CD4-positive, alpha-beta T cell treated with Interferon alpha-2 for 1 hour (primary cell): ENCODE measurements at regions not wholly inside any gene's neighbourhood (a gene's known extent, or its start where the extent isn't known, plus 50 kb on each side); places are given as distances from the start of the nearest gene placed in this dataset.

Source experiments
- DNase-seq, 2 donors: peaks; one replicate each; pipeline ENCODE4 v3.0.0-alpha.2; 2020 to 2022

DNA sequence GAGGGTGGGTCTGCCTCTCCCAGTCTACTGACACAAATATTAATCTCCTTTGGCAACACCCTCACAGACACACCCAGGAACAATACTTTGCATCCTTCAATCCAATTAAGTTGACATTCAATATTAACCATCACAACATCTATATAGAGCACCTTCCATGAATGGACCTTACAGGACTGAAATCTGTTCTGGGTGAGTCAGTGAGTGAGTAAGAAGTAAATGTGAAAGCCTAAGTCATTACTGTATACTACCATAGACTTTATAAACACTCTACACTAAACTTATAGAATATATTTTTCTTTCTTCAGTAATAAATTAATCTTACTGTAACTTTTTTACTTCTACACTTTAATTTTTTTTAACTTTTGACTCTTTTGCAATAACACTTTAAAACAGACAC lies 993.8 kb upstream of the MAP3K7 start:
- no peak for DNase-seq

DNA sequence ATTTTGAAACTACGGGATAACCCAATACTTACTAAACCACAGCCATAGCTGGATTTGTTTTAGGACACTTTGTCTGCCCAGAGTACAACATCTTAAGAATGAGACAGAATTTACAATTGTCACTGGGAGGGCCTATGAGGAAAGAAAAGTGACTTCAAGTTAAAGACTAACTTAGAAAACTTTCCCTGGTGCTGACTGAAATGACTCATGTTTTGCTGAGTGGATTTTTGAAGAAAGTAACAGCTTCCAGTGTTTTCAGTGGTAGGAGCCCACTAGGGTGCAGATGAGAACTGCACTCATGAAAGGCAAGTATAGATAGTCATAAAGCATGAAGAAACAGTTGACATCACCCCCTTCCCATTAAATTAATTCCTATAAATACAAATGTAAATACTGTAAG lies 988.2 kb upstream of the MAP3K7 start:
- DNase-seq: no peak

DNA sequence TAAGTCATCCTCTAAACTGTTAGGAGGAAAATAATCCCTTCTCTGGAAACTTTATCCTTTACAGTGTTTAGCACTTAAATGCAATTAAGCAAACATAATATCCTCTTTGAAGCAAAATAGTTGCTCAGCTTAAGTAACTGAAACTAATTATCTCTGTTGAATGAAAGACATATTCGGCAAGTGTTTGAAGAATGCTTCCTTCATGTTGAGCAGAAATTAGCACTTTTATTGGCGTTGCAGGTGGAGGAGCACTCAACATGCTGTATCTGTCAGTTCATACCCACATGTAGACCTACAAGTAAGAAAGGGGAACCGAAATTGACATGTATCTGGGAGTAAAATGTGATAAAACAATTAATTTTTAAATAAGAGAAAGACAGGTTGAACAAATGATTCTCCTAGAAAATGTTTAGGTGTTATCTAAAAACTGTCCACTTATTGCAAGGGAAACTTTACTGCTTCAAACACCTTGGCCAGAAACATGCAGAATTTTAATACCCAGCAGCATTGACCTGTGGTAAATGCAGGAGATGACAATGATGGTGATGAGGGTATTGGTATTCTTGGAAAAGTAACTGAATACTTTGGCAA lies 987.0 kb upstream of the MAP3K7 start:
- no peak for DNase-seq

DNA sequence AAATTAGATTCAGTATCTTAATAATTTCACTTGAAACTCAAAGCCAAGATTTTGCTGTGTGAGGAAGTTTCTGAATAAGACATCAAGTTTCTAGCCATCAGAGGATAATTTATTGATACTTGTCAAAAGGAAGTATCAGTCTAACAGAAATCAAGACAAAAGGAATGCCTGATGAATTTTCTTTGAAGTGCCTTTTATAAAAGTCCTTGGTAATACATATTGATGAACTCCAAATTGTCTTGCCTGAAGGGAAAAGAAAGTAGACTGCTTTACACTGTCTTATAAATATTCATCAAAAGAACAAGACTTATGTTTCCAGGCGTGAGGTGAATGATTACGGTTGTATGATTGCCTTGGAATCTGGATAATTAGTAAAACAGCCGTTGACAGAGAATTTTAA lies 986.0 kb upstream of the MAP3K7 start:
- no peak for DNase-seq

GRCh38 chr6:91569071-91569470 lies 982.2 kb upstream of the MAP3K7 start:
- no peak for DNase-seq

GRCh38 chr6:91566467-91566866 lies 979.6 kb upstream of the MAP3K7 start:
- DNase-seq: no peak

DNA sequence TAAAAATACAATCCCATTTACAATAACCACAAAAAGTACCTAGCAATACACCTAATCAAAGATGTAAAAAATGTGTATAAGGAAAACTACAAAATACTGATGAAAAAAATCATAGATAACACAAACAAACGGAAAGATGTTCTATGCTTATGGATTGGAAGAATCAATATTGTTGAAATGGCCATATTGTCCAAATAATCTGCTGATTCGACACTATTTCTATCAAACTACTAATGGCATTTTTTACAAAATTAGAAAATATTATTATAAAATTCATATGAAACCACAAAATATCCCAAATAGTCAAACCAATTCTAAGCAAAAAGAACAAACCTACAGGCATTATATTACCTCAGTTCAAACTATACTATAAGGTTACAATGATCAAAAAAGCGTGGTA lies 978.3 kb upstream of the MAP3K7 start:
- no peak for DNase-seq

DNA sequence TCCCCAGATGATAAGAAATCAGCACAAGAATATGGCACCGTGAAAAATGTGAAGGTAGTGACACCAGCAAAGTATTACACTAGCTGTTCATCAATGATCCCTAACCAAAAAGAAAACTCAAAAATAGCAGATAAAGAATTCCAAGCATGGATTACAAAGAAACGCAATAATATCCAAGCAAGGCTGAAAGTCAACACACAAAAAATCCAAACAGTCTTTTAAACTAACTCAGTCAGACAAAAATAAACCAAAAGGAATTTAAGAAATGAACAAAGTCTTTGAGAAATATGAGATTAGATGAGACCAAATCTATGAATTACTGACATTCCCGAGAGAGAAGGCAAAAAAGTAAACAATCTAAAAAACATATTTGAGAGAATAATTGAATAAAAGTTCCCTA lies 976.1 kb upstream of the MAP3K7 start:
- DNase-seq: no peak

DNA sequence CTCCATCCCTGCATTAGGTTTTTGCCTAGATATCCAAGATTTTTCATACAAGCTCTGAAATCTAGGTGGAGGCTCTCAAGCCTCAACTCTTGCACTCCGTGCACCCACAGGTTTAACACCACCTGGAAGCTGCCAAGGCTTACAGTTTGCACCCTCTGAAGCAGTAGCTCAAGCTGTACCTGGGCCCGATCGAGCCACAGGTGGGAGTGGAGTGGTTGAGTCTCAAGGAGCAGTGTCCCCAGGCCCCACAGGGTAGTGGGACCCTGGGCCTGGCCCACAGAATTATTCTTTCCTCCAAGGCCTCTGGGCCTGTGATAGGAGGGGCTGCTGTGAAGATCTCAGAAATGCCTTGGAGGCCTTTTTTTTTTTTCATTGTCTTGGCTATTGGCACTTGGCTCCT lies 973.5 kb upstream of the MAP3K7 start:
- no peak for DNase-seq

DNA sequence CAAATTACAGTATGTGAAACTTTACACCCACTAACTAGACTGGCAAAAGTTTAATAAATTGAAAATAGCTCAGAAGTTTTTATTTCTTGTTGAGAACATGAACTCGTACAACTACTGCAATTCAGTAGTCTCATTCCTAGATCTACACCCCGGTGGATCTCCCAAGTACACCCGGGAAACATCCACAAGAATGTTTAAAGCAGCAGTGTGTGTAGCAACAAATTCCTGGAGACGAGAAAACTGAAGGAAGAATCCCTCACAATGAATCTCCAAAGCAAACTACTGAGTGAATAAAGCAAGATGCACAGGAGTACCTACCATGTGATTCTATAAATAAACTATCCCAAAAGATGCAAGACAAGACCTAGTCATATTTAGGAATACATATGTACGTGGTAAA lies 954.0 kb upstream of the MAP3K7 start:
- no peak for DNase-seq

DNA sequence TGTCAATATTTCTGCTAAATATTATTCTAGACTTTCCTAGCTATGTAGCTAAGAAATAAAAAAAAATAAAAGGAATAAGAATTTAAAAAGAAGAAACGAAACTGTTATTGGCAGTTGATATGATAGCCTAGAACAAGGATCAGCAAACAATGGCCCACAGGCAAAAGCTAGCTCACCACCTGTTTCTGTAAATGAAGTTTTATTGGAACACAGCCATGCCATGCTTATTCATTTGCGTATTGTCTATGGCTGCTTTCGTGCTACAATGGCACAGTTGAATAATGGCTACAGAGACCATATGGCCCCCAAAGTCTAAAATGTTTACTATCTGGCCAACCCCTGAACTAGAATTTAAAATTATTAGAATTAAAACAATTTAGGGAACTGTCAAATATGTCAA lies 952.6 kb upstream of the MAP3K7 start:
- no peak for DNase-seq

DNA sequence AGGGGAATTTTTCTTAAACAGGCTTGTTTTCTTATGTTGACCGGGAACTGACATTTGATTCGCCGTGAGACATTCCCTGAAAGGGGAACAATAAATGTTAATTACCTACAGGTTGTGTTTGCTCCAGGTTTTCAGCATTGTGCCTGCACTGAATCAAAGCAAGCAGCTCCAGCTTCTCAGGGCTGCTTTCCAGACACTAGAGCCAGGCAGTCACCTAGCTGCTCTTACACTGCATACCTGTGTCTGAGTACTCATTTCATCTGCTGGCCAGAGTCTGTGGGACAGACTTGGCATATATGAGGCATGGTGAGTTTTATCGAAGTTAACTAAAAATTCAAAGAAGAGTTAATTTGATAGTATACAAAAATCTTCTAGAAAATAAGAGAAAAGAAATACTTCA lies 951.8 kb upstream of the MAP3K7 start:
- DNase-seq: no peak

- DNase-seq: no peak
Observed at GRCh38 chr6:91534614-91535013, 947.7 kb upstream of the MAP3K7 start.

- no peak for DNase-seq
Observed at GRCh38 chr6:91523511-91523910, 936.6 kb upstream of the MAP3K7 start.

DNA sequence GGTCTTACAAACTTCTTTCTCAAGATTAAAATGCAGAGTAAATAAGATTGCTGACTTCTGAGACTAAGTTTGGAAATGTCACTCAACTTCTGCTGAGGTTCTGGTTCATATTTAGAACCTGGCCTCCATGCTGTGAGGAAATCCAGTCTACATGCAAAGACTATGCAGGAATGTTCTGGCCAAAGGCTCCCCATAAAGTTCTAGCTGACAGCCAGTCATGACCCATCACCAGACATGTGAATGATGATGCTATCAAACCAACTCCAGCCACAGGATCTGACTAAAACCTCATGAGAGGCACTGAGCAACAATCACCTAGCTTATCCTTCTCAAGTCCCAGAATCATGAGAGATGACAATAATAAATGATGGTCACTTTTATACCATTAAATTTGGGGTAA lies 935.1 kb upstream of the MAP3K7 start:
- no peak for DNase-seq

DNA sequence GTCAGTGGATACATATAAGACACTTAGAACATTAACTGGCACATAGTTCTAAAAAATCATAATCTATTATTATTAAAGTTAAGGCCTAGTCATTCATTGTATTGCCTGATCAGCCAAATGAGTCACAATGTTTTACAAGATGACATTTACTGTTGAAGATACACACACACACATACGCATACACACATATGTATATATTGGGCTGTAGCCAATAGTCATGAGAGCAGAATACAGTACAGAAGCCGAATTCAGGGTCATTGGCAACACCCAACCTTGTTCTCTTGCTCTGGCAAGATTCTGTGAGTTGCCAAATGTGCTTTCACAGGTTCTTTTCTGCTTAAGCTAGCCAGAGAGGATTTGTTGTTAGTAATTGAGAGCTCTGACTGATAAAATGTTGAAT lies 922.8 kb upstream of the MAP3K7 start:
- DNase-seq: no peak

DNA sequence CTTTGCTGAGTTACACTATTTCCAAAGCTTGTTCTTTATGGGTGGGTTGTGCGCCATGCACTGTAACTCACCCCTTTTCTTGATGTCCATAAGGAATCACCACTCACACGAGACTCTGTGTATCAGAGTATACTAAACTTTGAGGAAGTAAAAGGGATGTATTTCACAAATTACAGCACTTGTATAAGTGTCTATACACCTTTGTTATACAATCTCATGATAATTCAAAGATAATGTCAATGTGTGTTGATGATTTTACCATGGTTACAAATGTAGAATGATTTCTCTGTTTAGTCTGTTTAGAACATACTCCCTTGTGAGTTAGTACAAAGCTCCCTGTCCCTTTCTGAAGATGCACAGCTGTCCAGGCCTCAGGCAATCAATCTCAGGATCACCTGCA lies 922.2 kb upstream of the MAP3K7 start:
- no peak for DNase-seq

- no peak for DNase-seq
Observed at GRCh38 chr6:91506509-91506908, 919.6 kb upstream of the MAP3K7 start.

DNA sequence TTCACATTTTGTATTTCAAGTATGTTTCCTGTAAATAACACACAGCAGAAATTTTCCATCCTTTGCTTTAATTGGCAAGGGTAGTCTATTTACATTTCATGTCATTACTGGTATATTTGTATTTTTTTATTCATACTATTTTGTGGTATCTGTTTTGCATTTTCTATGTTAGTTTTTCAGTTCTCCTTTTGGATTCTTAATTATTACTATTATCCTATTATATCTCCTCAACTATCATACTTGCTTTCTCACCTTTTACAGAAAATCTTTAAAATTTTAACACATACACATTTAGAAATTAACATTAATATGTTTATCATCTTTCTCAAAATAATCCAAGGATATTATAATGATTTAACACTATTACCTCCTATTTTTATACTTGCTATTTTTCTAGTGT lies 918.3 kb upstream of the MAP3K7 start:
- no peak for DNase-seq

GRCh38 chr6:91501930-91502329 lies 915.1 kb upstream of the MAP3K7 start:
- DNase-seq: no peak

- DNase-seq: no peak
Observed at GRCh38 chr6:91500689-91501303, 913.9 kb upstream of the MAP3K7 start.

GRCh38 chr6:91498576-91498975 lies 911.7 kb upstream of the MAP3K7 start:
- no peak for DNase-seq

DNA sequence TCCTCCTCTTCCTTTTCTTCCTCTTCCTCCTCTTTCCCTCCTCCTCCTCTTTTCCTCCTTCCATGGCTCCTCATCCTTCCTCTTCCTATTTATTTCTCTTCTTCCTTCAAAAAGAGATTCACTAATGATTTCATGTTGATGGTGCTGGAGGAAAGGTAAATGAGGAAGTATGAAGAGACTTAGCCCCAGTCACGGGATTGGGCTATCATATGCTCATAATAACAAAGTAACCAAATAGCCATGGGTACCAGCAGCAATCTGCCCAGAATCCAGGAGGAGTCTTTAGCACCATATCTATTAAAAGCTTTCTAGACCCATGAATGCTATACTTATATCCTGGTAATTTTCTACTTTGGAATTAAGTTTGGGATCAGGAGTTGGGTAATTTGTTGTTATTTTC lies 910.9 kb upstream of the MAP3K7 start:
- no peak for DNase-seq

DNA sequence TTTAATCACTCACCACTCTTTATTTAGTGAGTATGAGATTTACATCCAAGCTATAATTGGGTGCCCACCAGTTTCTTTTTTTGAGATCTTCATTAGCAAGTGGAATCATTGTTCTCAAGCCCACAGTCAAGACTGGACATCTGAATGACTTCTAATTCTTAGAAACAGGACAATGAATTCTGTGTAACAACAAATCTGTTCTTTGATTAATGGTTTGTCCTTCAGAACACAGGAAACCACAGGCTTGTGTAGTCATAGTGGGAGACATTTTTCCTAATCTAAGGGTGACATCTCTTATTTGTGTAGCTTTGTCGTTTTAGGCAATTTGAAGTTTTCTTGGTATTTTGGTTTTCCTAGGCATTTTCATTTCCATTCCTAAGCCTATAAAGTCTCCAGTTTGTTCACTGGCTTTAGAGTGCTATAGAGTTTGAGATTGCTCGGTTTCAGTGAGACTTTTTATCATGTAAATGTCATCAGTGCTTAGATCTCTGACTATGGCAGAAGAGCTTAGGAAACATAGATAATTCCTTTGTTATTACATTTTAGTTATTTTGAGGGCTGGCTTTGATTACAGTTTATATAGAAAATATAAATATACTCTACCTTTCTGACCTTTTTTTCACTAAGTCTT lies 903.9 kb upstream of the MAP3K7 start:
- DNase-seq: no peak
